GM12878 (cell line): ENCODE measurements at regions not wholly inside any gene's neighbourhood (a gene's known extent, or its start where the extent isn't known, plus 50 kb on each side); places are given as distances from the start of the nearest gene placed in this dataset.

ENCODE experiments used
- ATAC-seq: fragments of 200-7000 bp; cut with Tn5 transposase; 3 replicates; pipeline ENCODE4 v1.9.1; 2020; ENCODE audit warnings: mild to moderate bottlenecking, moderate library complexity
- BruUV-seq: library from RNA; stranded (reverse); fragments of 400-500 nt; replicated peaks from 2 replicates; lab custom pipeline; 2021; lab: Mats Ljungman, UMichigan
- CTCF ChIA-PET: fragments of 300-600 bp; sonication (Branson Sonifier 250); formaldehyde crosslinking; extraction: SDS; loops from one replicate; lab custom pipeline; 2021; ENCODE audit warnings: inconsistent platforms; lab: Yijun Ruan, JAX
- POLR2A ChIA-PET: fragments of 350-600 bp; formaldehyde crosslinking; extraction: SDS; loops from one replicate; lab custom pipeline; 2021; ENCODE audit warnings: inconsistent platforms; lab: Charles Lee
- RAD21 ChIA-PET: fragments of 300-600 bp; sonication (Branson Sonifier 250); formaldehyde crosslinking; loops from one replicate; lab custom pipeline; 2023; ENCODE audit warnings: antibody characterized with exemption; ENCODE audit not compliant: unreplicated experiment; lab: Charles Lee
- SMC1A ChIA-PET: fragments of 300-600 bp; sonication (Branson Sonifier 250); formaldehyde crosslinking; loops from one replicate; lab custom pipeline; 2023; ENCODE audit not compliant: unreplicated experiment, uncharacterized antibody; lab: Charles Lee
- DNase-seq: peaks from one replicate; pipeline ENCODE4 v3.0.0-alpha.2; 2011; ENCODE audit warnings: low read depth, low spot score
- FAIRE-seq: peaks from 3 replicates; lab custom pipeline; 2011; peaks lifted over from hg19 to GRCh38; lab: Jason Lieb, UNC
- H2AFZ ChIP-seq: 2 replicates; pipeline ENCODE4 v1.6.0; 2011; ENCODE audit warnings: low read depth, low read length, control low read depth; ENCODE audit not compliant: control insufficient read depth
- H3K27ac ChIP-seq: 2 replicates; pipeline ENCODE4 v1.5.1; 2011; ENCODE audit warnings: control low read depth; ENCODE audit not compliant: control insufficient read depth, insufficient read depth
- H3K27me3 ChIP-seq, 2 experiments: replicated peaks in 1 of 2; 2 replicates each; pipeline versions ENCODE4 v1.6.0 to v1.6.1; 2011; ENCODE audit warnings: low read length in 1 of 2; ENCODE audit not compliant: control insufficient read depth in 2 of 2, insufficient read depth in 2 of 2
- H3K36me3 ChIP-seq, 2 experiments: 2 replicates each; pipeline ENCODE4 v1.5.1; 2011; ENCODE audit warnings: low read length in 1 of 2; ENCODE audit not compliant: control insufficient read depth in 2 of 2, insufficient read depth in 2 of 2
- H3K4me1 ChIP-seq: 2 replicates; pipeline ENCODE4 v1.6.1; 2011; ENCODE audit warnings: mild to moderate bottlenecking, low read length, moderate library complexity, mixed read lengths; ENCODE audit not compliant: control insufficient read depth, insufficient read depth
- H3K4me2 ChIP-seq: 2 replicates; pipeline ENCODE4 v1.6.0; 2011; ENCODE audit warnings: control low read depth; ENCODE audit not compliant: control insufficient read depth, insufficient read depth
- H3K4me3 ChIP-seq: fragments of 200-600 bp; sonication (generic); 2 replicates; pipeline ENCODE4 v1.5.1; 2016
- H3K79me2 ChIP-seq: 2 replicates; pipeline ENCODE4 v1.6.0; 2011; ENCODE audit warnings: low read length; ENCODE audit not compliant: control insufficient read depth, insufficient read depth
- H3K9ac ChIP-seq: 2 replicates; pipeline ENCODE4 v1.8.0; 2011; ENCODE audit warnings: low read length, control low read depth, mixed read lengths; ENCODE audit not compliant: control insufficient read depth, insufficient read depth
- H3K9me3 ChIP-seq: replicated peaks from 3 replicates; pipeline ENCODE4 v1.5.1; 2011; ENCODE audit warnings: mild to moderate bottlenecking, low read length; ENCODE audit not compliant: control insufficient read depth, insufficient read depth
- H4K20me1 ChIP-seq: 2 replicates; pipeline ENCODE4 v1.6.0; 2011; ENCODE audit not compliant: control insufficient read depth, insufficient read depth
- HDAC2 ChIP-seq: fragments of 200-600 bp; sonication (generic); IDR thresholded peaks from 2 replicates; pipeline ENCODE4 v1.6.1; 2017
- MXI1 ChIP-seq: fragments of 150-350 bp; IDR thresholded peaks from 2 replicates; pipeline ENCODE4 v1.6.1; 2011; ENCODE audit warnings: low read depth, mild to moderate bottlenecking, inconsistent platforms, low read length, improper control_type of control experiment
- NFIC ChIP-seq: IDR thresholded peaks from 2 replicates; pipeline ENCODE4 v1.6.1; 2012; ENCODE audit warnings: low read depth, mild to moderate bottlenecking, inconsistent platforms, low read length, moderate library complexity
- PML ChIP-seq: IDR thresholded peaks from 2 replicates; pipeline ENCODE4 v1.6.1; 2012; ENCODE audit warnings: low read length, inconsistent platforms
- SUZ12 ChIP-seq: fragments of 200-600 bp; sonication (generic); IDR thresholded peaks from one replicate; pipeline ENCODE4 v1.6.1; 2018; ENCODE audit warnings: antibody characterized with exemption, mild to moderate bottlenecking; ENCODE audit not compliant: unreplicated experiment
- ZNF24 ChIP-seq: fragments of 450-650 bp; IDR thresholded peaks from 2 replicates; pipeline ENCODE4 v1.6.1; 2017; ENCODE audit warnings: antibody characterized with exemption, mild to moderate bottlenecking
- WGBS: methylation state at CpG from one replicate; pipeline ENCODE4 v1.1.6; 2016; ENCODE audit warnings: low lambda C conversion rate; ENCODE audit not compliant: insufficient replicate concordance, insufficient coverage; ENCODE audit errors: missing lambda C conversion rate; 5-methylcytosine and 5-hydroxymethylcytosine counted together
- in situ Hi-C: fragments of 300-500 bp; cut with MboI; formaldehyde crosslinking; loops from 9 replicates; pipeline ENCODE4 v1.14.3; 2018; ENCODE audit warnings: mixed read lengths
- intact Hi-C: fragments of 100-400 bp; cut with micrococcal nuclease; formaldehyde crosslinking; loops from one replicate; pipeline ENCODE4 v1.14.2; 2022; ENCODE audit not compliant: unreplicated experiment
- TF ChIP-seq, protein P1 (sequence below): fragments of 450-650 bp; formaldehyde crosslinking; IDR thresholded peaks from 2 replicates; pipeline ENCODE4 v1.4.0; 2020; ENCODE audit warnings: mild to moderate bottlenecking, moderate library complexity
- TF ChIP-seq, protein P2 (sequence below): fragments of 450-650 bp; IDR thresholded peaks from 2 replicates; pipeline ENCODE4 v1.6.1; 2018; ENCODE audit warnings: borderline replicate concordance, mild to moderate bottlenecking; ENCODE audit not compliant: partially characterized antibody
- TF ChIP-seq, protein P3 (sequence below): IDR thresholded peaks from 2 replicates; pipeline ENCODE4 v1.6.1; 2012; ENCODE audit warnings: low read depth, low read length, improper control_type of control experiment

DNA sequence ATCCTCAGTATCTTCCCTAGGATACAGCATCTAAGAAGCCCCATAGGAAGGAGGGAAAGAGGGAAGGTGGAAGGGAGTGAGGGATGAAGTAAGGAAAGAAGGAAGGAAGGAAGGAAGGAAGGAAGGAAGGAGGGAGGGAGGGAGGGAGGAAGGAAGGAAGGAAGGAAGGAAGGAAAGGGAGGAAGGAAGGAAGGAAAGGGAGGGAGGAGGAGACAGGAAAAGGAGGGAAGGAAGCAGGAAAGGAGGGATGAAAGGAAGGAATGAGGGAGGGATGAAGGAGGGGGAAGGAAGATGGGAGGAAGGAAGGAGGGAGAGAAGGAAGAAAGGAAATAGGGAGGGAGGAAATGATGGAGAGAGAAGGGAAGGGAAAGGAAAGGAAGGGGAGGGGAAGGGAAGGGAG lies 455.6 kb upstream of the ZMIZ1 start (continued):
- TF ChIP-seq ZNF24 = no peak
- TF ChIP-seq, protein P1, sequence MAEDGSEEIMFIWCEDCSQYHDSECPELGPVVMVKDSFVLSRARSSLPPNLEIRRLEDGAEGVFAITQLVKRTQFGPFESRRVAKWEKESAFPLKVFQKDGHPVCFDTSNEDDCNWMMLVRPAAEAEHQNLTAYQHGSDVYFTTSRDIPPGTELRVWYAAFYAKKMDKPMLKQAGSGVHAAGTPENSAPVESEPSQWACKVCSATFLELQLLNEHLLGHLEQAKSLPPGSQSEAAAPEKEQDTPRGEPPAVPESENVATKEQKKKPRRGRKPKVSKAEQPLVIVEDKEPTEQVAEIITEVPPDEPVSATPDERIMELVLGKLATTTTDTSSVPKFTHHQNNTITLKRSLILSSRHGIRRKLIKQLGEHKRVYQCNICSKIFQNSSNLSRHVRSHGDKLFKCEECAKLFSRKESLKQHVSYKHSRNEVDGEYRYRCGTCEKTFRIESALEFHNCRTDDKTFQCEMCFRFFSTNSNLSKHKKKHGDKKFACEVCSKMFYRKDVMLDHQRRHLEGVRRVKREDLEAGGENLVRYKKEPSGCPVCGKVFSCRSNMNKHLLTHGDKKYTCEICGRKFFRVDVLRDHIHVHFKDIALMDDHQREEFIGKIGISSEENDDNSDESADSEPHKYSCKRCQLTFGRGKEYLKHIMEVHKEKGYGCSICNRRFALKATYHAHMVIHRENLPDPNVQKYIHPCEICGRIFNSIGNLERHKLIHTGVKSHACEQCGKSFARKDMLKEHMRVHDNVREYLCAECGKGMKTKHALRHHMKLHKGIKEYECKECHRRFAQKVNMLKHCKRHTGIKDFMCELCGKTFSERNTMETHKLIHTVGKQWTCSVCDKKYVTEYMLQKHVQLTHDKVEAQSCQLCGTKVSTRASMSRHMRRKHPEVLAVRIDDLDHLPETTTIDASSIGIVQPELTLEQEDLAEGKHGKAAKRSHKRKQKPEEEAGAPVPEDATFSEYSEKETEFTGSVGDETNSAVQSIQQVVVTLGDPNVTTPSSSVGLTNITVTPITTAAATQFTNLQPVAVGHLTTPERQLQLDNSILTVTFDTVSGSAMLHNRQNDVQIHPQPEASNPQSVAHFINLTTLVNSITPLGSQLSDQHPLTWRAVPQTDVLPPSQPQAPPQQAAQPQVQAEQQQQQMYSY = no peak

DNA sequence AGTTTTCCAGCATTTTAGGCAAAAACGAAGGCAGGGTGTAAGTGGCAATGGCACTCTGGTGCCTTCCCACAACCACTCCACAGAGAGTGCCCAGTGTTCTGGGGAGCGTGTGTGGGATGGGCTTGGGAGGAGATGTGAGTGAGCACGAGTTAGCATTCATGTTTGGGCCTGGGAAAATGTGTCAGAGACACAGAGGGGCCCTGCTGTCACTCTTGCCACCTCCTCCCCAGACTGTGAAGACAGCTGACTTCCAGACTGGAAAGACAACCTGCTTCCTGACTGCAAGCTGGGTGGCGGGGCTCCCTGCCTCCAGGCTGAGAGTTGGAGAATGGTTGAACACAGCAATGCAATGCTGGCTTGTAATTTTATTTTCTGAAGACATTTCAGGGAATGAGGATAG lies 454.5 kb upstream of the ZMIZ1 start:
- H3K4me3 ChIP-seq = no peak overlapping the region
- BruUV-seq = no TSS peak
- TF ChIP-seq SUZ12 (no peak), HDAC2 (no peak), NFIC (no peak), PML (no peak), MXI1 (no peak)
- TF ChIP-seq, protein P2, sequence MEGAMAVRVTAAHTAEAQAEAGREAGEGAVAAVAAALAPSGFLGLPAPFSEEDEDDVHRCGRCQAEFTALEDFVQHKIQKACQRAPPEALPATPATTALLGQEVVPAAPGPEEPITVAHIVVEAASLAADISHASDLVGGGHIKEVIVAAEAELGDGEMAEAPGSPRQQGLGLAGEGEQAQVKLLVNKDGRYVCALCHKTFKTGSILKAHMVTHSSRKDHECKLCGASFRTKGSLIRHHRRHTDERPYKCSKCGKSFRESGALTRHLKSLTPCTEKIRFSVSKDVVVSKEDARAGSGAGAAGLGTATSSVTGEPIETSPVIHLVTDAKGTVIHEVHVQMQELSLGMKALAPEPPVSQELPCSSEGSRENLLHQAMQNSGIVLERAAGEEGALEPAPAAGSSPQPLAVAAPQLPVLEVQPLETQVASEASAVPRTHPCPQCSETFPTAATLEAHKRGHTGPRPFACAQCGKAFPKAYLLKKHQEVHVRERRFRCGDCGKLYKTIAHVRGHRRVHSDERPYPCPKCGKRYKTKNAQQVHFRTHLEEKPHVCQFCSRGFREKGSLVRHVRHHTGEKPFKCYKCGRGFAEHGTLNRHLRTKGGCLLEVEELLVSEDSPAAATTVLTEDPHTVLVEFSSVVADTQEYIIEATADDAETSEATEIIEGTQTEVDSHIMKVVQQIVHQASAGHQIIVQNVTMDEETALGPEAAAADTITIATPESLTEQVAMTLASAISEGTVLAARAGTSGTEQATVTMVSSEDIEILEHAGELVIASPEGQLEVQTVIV = no peak
- TF ChIP-seq, protein P3, sequence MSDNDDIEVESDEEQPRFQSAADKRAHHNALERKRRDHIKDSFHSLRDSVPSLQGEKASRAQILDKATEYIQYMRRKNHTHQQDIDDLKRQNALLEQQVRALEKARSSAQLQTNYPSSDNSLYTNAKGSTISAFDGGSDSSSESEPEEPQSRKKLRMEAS = no peak
- RAD21 ChIA-PET = no interaction called here
- no peaks in the 10 kb centered on the region for H3K4me1 ChIP-seq
- no peaks in the 10 kb centered on the region for H3K27me3 ChIP-seq
- no peak for FAIRE-seq
- POLR2A ChIA-PET = no interaction called here
- H3K9me3 ChIP-seq = no peaks in the 10 kb centered on the region; the same call in 1 of the 3 replicates
- SMC1A ChIA-PET = no interaction called here
- no peak overlapping the region for H3K9ac ChIP-seq
- DNase-seq = no peak
- intact Hi-C loops (no loop called here), in situ Hi-C loops (no loop called here)
- H3K79me2 ChIP-seq = no peaks in the 10 kb centered on the region
- ATAC-seq = no peak
- no peak overlapping the region for H2AFZ ChIP-seq
- H3K4me2 ChIP-seq = no peak overlapping the region
- H4K20me1 ChIP-seq = no peaks in the 10 kb centered on the region
- H3K36me3 ChIP-seq = no peaks in the 10 kb centered on the region
- CTCF ChIA-PET = no interaction called here
- 1% methylated on average over 4 of the region's 4 CpGs for WGBS
- no peak overlapping the region for H3K27ac ChIP-seq
